Endothelial cell of umbilical vein (primary cell): ENCODE measurements at regions not wholly inside any gene's neighbourhood (a gene's known extent, or its start where the extent isn't known, plus 50 kb on each side); places are given as distances from the start of the nearest gene placed in this dataset.

Experiments
- BruUV-seq: library from RNA; stranded (reverse); fragments of 400-500 nt; replicated peaks from 2 replicates; lab custom pipeline; 2021; lab: Mats Ljungman, UMichigan
- CTCF ChIA-PET: fragments of 300-600, 350-600 bp; sonication (Branson Sonifier 250); formaldehyde crosslinking; loops from one replicate; lab custom pipeline; 2021; ENCODE audit warnings: antibody characterized with exemption, inconsistent platforms; lab: Charles Lee
- POLR2A ChIA-PET: fragments of 300-600, 350-600 bp; sonication (Branson Sonifier 250); formaldehyde crosslinking; loops from one replicate; lab custom pipeline; 2021; ENCODE audit warnings: antibody characterized with exemption, inconsistent platforms; lab: Charles Lee
- DNase-seq: peaks from one replicate; pipeline ENCODE4 v3.0.0-alpha.2; 2011; ENCODE audit warnings: low read depth, low spot score
- FAIRE-seq: peaks from 2 replicates; lab custom pipeline; 2011; peaks lifted over from hg19 to GRCh38; lab: Jason Lieb, UNC
- H2AFZ ChIP-seq: 2 replicates; pipeline ENCODE4 v1.6.0; 2012; ENCODE audit warnings: low read depth, low read length, control low read depth, inconsistent platforms
- H3K27ac ChIP-seq: 2 replicates; pipeline ENCODE4 v1.5.1; 2011; ENCODE audit warnings: low read depth, mild to moderate bottlenecking, control low read depth, low read length, moderate library complexity; ENCODE audit not compliant: insufficient read depth
- H3K27me3 ChIP-seq, 2 experiments: 2 replicates each; pipeline versions ENCODE4 v1.6.0 to v1.6.1; 2011; ENCODE audit warnings: low read length in 2 of 2, mixed read lengths in 1 of 2; ENCODE audit not compliant: control insufficient read depth in 2 of 2, insufficient read depth in 2 of 2
- H3K36me3 ChIP-seq, 2 experiments: 2 replicates in 1 of 2; 3 replicates in 1 of 2; pipeline ENCODE4 v1.5.1; 2011; ENCODE audit warnings: low read length in 2 of 2, mild to moderate bottlenecking in 1 of 2, moderate library complexity in 1 of 2; ENCODE audit not compliant: control insufficient read depth in 2 of 2, insufficient read depth in 2 of 2; ENCODE audit errors: extremely low read depth in 1 of 2
- H3K4me1 ChIP-seq: 3 replicates; pipeline ENCODE4 v1.5.1; 2011; ENCODE audit warnings: mild to moderate bottlenecking, low read length; ENCODE audit not compliant: control insufficient read depth, insufficient read depth; ENCODE audit errors: extremely low read depth
- H3K4me2 ChIP-seq: 2 replicates; pipeline ENCODE4 v1.6.1; 2011; ENCODE audit warnings: low read length, control low read depth, mixed read lengths; ENCODE audit not compliant: insufficient read depth
- H3K4me3 ChIP-seq, 3 experiments: fragments of 200-600 bp in 1 of 3; sonication (generic), shearing (Covaris generic) in 1 of 3; replicated peaks in 1 of 3; 2 replicates each; pipeline ENCODE4 v1.5.1; 2011 to 2016; ENCODE audit warnings: control low read depth in 3 of 3, low read length in 3 of 3, mild to moderate bottlenecking in 2 of 3, inconsistent platforms in 1 of 3, low read depth in 1 of 3, moderate library complexity in 1 of 3; ENCODE audit not compliant: insufficient read depth in 1 of 3
- H3K79me2 ChIP-seq: 2 replicates; pipeline ENCODE4 v1.6.0; 2012; ENCODE audit warnings: low read length, inconsistent platforms; ENCODE audit not compliant: control insufficient read depth, insufficient read depth
- H3K9ac ChIP-seq: replicated peaks from 2 replicates; pipeline ENCODE3; 2011; ENCODE audit warnings: low read length, control low read depth; ENCODE audit not compliant: insufficient read depth; ENCODE audit errors: extremely low read depth
- H3K9me1 ChIP-seq: replicated peaks from 3 replicates; pipeline ENCODE4 v1.6.0; 2011; ENCODE audit warnings: mild to moderate bottlenecking, low read length; ENCODE audit not compliant: control insufficient read depth, insufficient read depth; ENCODE audit errors: extremely low read depth
- H3K9me3 ChIP-seq: replicated peaks from 2 replicates; pipeline ENCODE4 v1.5.1; 2012; ENCODE audit warnings: low read length, inconsistent platforms; ENCODE audit not compliant: control insufficient read depth, insufficient read depth
- H4K20me1 ChIP-seq: replicated peaks from 2 replicates; pipeline ENCODE3; 2011; ENCODE audit warnings: mild to moderate bottlenecking, low read length; ENCODE audit not compliant: control insufficient read depth, insufficient read depth; ENCODE audit errors: extremely low read depth
- EZH2 ChIP-seq: IDR thresholded peaks from 2 replicates; pipeline ENCODE4 v1.6.1; 2012; ENCODE audit warnings: borderline replicate concordance, low read depth, mild to moderate bottlenecking, moderate library complexity, low read length, inconsistent platforms; ENCODE audit not compliant: severe bottlenecking
- FOS ChIP-seq: IDR thresholded peaks from 2 replicates; pipeline ENCODE4 v1.6.1; 2011; ENCODE audit warnings: mild to moderate bottlenecking, low read length, moderate library complexity, borderline replicate concordance; ENCODE audit not compliant: insufficient read depth
- GATA2 ChIP-seq: IDR thresholded peaks from 2 replicates; pipeline ENCODE4 v1.7.0; 2011; ENCODE audit warnings: low read depth, mild to moderate bottlenecking, moderate library complexity, mixed read lengths, low read length; ENCODE audit not compliant: insufficient read length, insufficient read depth
- JUN ChIP-seq: IDR thresholded peaks from 2 replicates; pipeline ENCODE4 v1.6.1; 2011; ENCODE audit warnings: borderline replicate concordance, low read depth; ENCODE audit not compliant: insufficient read length, insufficient read depth
- MYC ChIP-seq: IDR thresholded peaks from one replicate; pipeline ENCODE4 v1.6.1; 2011; ENCODE audit warnings: mild to moderate bottlenecking, low read depth, low read length
- POLR2A ChIP-seq: IDR thresholded peaks from 2 replicates; pipeline ENCODE4 v1.6.1; 2012; ENCODE audit warnings: low read depth, mild to moderate bottlenecking, control low read depth, low read length
- POLR2AphosphoS5 ChIP-seq: IDR thresholded peaks from 2 replicates; pipeline ENCODE4 v1.6.1; 2012; ENCODE audit warnings: low read depth, mild to moderate bottlenecking, control low read depth, low read length, moderate library complexity; ENCODE audit not compliant: insufficient read depth
- dilution Hi-C: fragments of 300-500 bp; cut with MboI; formaldehyde crosslinking; loops from one replicate; pipeline ENCODE4 v1.15.0; 2019; ENCODE audit warnings: low sequenced_read_pairs; ENCODE audit not compliant: extremely low pct_ligation_motif_present
- intact Hi-C: fragments of 100-400 bp; cut with micrococcal nuclease; formaldehyde crosslinking; loops from one replicate; pipeline ENCODE4 v1.10.0; 2022
- TF ChIP-seq, protein P1 (sequence below), 2 donors: IDR thresholded peaks; 1 replicate in 1 of 2; 2 replicates in 1 of 2; pipeline ENCODE4 v1.5.1; 2011; ENCODE audit warnings: low read length in 2 of 2, mild to moderate bottlenecking in 2 of 2, moderate library complexity in 2 of 2, control low read depth in 1 of 2, inconsistent platforms in 1 of 2, low read depth in 1 of 2; ENCODE audit not compliant: insufficient read depth in 1 of 2; ENCODE audit errors: extremely low read depth in 1 of 2
- TF ChIP-seq, protein P2 (sequence below): IDR thresholded peaks from 2 replicates; pipeline ENCODE4 v1.6.1; 2011; ENCODE audit not compliant: insufficient read depth, insufficient read length

DNA sequence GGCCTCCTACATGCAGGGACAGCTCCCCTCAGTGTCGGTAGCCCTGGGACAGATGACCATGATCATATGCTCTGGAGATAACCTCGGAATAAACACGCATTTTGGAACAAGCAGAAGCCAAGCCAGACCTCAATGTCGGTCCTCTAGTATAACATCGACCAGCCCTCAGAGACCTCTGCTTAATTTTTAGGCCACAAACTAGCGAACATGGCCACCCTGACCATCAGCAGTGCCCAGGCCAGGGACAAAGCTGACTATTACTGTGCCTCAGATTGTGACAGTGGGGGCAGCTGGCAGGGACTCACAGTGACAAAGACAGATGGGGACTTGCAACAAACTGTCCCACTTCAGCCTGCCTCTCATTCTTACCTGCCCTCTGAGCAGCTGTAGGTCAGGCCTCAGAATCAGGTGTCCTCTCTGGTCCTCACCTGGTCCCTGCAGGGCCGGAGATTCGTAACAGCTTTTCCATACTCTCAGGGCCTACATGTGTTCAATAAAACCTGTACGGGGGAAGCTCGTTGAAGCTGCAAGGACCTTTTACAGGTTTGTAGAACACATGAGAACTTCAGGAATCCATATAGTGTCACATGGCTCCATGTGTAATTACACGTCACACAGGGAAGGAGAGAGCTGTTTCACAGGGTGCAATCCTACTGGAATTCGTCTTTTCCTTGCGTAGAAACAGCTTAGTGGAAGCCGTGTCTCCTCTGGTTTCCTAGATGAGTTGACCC lies 72.8 kb upstream of the IGLL5 start:
- dilution Hi-C loops (no loop called here), intact Hi-C loops (no loop called here)
- H3K27me3 ChIP-seq: no peaks in the 10 kb centered on the region
- H3K36me3 ChIP-seq: no peaks in the 10 kb centered on the region
- no peaks in the 10 kb centered on the region for H3K9me1 ChIP-seq
- ChIA-PET CTCF (interaction anchor here (0.7 to 1.9 kb wide), 3 partner anchors 15 to 69 kb away, joined by 3 to 5 read pairs (median 4); no protein-coding TSS in a partner anchor), POLR2A (no interaction called here)
- DNase-seq: no peak
- TF ChIP-seq EZH2 (no peak), JUN (no peak), FOS (no peak), MYC (no peak)
- H4K20me1 ChIP-seq: no peaks in the 10 kb centered on the region
- H3K4me1 ChIP-seq: no peaks in the 10 kb centered on the region
- no peak for FAIRE-seq
- no peaks in the 10 kb centered on the region for H3K9me3 ChIP-seq
- H3K4me3 ChIP-seq: no peak overlapping the region
- no peak overlapping the region for H3K4me2 ChIP-seq
- no peaks in the 10 kb centered on the region for H3K79me2 ChIP-seq
- no peak overlapping the region for H3K9ac ChIP-seq
- no peak overlapping the region for H2AFZ ChIP-seq
- no peak overlapping the region for H3K27ac ChIP-seq
- no TSS peak for BruUV-seq

DNA sequence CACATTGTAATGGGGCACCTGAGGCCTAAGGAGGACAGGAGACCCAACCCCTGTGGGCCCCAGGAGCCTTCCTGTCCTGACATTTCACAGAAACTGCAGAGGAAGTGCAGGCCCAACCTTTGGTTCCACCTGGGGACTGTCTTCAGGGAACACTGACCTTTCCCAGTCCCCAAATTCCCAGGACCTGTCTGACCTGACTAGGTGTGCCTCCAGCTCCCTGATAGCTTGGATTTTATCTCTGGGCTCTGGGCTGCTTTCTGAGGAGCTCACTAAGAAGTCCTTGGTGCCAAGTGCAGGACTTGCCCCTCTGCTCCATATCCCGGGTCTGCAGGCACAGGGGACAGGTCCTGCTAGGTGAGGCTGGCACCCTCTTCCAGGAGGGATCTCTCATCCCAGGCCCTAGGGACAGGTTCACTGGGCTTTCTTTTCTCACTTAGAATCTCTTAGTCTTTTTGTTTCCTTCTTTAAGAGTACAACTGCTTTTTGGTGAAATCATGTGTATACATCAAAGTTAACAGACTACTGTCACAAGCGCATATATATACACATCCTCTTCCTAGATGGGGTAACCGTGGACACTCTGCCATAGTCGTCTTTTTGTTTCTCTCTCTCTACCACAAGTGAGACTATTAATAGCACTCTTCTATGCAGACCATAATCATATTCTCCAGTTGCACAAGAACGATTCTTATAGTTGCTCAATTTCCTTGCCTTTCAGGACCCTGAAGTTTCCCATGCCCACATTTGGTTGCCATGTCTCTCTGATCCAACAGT lies 72.0 kb upstream of the IGLL5 start:
- Histone ChIP-seq H3K9me3 (no peaks in the 10 kb centered on the region), H3K27ac (no peak overlapping the region), H2AFZ (no peak overlapping the region), H3K79me2 (no peaks in the 10 kb centered on the region), H3K27me3 (no peaks in the 10 kb centered on the region), H3K4me2 (no peak overlapping the region), H3K36me3 (no peaks in the 10 kb centered on the region), H3K9me1 (no peaks in the 10 kb centered on the region), H3K4me1 (no peaks in the 10 kb centered on the region), H3K4me3 (no peak overlapping the region), H4K20me1 (no peaks in the 10 kb centered on the region), H3K9ac (no peak overlapping the region)
- ChIA-PET CTCF (interaction anchor here (1.0 to 1.9 kb wide), 2 partner anchors 14 to 68 kb away, joined by 4 to 5 read pairs; no protein-coding TSS in a partner anchor), POLR2A (no interaction called here)
- no peak for FAIRE-seq
- TF ChIP-seq, protein P1, sequence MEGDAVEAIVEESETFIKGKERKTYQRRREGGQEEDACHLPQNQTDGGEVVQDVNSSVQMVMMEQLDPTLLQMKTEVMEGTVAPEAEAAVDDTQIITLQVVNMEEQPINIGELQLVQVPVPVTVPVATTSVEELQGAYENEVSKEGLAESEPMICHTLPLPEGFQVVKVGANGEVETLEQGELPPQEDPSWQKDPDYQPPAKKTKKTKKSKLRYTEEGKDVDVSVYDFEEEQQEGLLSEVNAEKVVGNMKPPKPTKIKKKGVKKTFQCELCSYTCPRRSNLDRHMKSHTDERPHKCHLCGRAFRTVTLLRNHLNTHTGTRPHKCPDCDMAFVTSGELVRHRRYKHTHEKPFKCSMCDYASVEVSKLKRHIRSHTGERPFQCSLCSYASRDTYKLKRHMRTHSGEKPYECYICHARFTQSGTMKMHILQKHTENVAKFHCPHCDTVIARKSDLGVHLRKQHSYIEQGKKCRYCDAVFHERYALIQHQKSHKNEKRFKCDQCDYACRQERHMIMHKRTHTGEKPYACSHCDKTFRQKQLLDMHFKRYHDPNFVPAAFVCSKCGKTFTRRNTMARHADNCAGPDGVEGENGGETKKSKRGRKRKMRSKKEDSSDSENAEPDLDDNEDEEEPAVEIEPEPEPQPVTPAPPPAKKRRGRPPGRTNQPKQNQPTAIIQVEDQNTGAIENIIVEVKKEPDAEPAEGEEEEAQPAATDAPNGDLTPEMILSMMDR (IDR thresholded peaks at IDR 0.05; ENCODE audit: extremely low read depth in 1 of 2, insufficient read depth in 1 of 2, low read depth in 1 of 2, low read length in 2 of 2): no peak
- TF ChIP-seq MYC (no peak), POLR2A (no peak), GATA2 (no peak), FOS (no peak), POLR2AphosphoS5 (no peak), JUN (no peak), EZH2 (no peak)
- TF ChIP-seq, protein P2, sequence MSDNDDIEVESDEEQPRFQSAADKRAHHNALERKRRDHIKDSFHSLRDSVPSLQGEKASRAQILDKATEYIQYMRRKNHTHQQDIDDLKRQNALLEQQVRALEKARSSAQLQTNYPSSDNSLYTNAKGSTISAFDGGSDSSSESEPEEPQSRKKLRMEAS: no peak
- intact Hi-C loops (no loop called here), dilution Hi-C loops (no loop called here)
- no TSS peak for BruUV-seq
- DNase-seq: no peak
